ENCODE measurements at regions not wholly inside any gene's neighbourhood (a gene's known extent, or its start where the extent isn't known, plus 50 kb on each side); places are given as distances from the start of the nearest gene placed in this dataset.

DNA sequence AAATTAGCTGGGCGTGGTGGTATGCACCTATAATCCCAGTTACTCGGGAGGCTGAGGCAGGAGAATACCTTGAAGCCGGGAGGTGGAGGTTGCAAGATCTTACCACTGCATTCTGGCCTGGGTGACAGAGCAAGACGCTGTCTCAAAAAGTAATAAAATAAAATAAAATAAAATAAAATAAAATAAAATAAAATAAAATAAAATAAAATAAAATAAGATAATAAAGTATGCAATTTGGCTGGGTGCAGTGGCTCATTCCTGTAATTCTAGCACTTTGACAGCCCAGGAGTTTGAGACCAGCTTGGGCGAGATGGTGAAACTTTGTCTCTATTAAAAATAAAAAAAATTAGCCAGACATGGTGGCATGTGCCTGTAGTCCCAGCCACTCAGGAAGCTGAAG, 85.6 kb upstream of the XPO1 start:
- H3K27me3 ChIP-seq (ENCODE audit: control insufficient read depth in 2 of 2, insufficient read depth in 2 of 2, low read length in 2 of 2), result no peaks in the 10 kb centered on the region
- H3K4me1 ChIP-seq (ENCODE audit: control insufficient read depth in 1 of 2, insufficient read depth in 2 of 2, low read length in 2 of 2), result no peaks in the 10 kb centered on the region
- no peak overlapping the region for H3K9ac ChIP-seq (ENCODE audit: insufficient read depth, low read length, poor library complexity, severe bottlenecking)
- no peaks in the 10 kb centered on the region for H3K79me2 ChIP-seq (ENCODE audit: insufficient read depth, low read length)
- no peak overlapping the region for H3K4me2 ChIP-seq (replicated peaks; ENCODE audit: extremely low read depth, low read length, poor library complexity, severe bottlenecking)
- H3K27me3 Mint-ChIP-seq (ENCODE audit: low read depth in 3 of 3), result peaks cover 0 to 1% (median 0%) of the 10 kb centered on the region in 3 donors
- H3K4me3 ChIP-seq (replicated peaks in 1 of 3; ENCODE audit: low read depth in 2 of 3, low read length in 3 of 3), result no peak overlapping the region
- WGBS (ENCODE audit: insufficient coverage), result no CpG with 5 or more reads among the region's 5 CpGs
- H3K9me3 ChIP-seq (replicated peaks in 1 of 2; ENCODE audit: control insufficient read depth in 1 of 2, insufficient read depth in 1 of 2, low read length in 2 of 2), result no peaks in the 10 kb centered on the region
- no peaks in the 10 kb centered on the region for H3K36me3 Mint-ChIP-seq
- H3K4me3 Mint-ChIP-seq, result no peak overlapping the region
- no peaks in the 10 kb centered on the region for H3K4me1 Mint-ChIP-seq
- TF ChIP-seq, protein P1, sequence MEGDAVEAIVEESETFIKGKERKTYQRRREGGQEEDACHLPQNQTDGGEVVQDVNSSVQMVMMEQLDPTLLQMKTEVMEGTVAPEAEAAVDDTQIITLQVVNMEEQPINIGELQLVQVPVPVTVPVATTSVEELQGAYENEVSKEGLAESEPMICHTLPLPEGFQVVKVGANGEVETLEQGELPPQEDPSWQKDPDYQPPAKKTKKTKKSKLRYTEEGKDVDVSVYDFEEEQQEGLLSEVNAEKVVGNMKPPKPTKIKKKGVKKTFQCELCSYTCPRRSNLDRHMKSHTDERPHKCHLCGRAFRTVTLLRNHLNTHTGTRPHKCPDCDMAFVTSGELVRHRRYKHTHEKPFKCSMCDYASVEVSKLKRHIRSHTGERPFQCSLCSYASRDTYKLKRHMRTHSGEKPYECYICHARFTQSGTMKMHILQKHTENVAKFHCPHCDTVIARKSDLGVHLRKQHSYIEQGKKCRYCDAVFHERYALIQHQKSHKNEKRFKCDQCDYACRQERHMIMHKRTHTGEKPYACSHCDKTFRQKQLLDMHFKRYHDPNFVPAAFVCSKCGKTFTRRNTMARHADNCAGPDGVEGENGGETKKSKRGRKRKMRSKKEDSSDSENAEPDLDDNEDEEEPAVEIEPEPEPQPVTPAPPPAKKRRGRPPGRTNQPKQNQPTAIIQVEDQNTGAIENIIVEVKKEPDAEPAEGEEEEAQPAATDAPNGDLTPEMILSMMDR (IDR thresholded peaks at IDR 0.05), result no peak
- no peak overlapping the region for H3K27ac ChIP-seq (ENCODE audit: low read depth in 1 of 2, low read length in 2 of 2)
- no peaks in the 10 kb centered on the region for H3K36me3 ChIP-seq (replicated peaks in 1 of 2; ENCODE audit: control insufficient read depth in 1 of 2, insufficient read depth in 2 of 2, low read length in 2 of 2)
- no peak for DNase-seq
- H3K27ac Mint-ChIP-seq, result no peak overlapping the region
- peaks cover 0 to 3% (median 0%) of the 10 kb centered on the region in 7 donors for H3K9me3 Mint-ChIP-seq
- H2AFZ ChIP-seq (ENCODE audit: insufficient read depth, low read depth, low read length, poor library complexity, severe bottlenecking), result no peak overlapping the region
- intact Hi-C loops (cut with micrococcal nuclease), result no loop called here
- no peaks in the 10 kb centered on the region for H4K20me1 ChIP-seq (ENCODE audit: insufficient read depth, low read length)

DNA sequence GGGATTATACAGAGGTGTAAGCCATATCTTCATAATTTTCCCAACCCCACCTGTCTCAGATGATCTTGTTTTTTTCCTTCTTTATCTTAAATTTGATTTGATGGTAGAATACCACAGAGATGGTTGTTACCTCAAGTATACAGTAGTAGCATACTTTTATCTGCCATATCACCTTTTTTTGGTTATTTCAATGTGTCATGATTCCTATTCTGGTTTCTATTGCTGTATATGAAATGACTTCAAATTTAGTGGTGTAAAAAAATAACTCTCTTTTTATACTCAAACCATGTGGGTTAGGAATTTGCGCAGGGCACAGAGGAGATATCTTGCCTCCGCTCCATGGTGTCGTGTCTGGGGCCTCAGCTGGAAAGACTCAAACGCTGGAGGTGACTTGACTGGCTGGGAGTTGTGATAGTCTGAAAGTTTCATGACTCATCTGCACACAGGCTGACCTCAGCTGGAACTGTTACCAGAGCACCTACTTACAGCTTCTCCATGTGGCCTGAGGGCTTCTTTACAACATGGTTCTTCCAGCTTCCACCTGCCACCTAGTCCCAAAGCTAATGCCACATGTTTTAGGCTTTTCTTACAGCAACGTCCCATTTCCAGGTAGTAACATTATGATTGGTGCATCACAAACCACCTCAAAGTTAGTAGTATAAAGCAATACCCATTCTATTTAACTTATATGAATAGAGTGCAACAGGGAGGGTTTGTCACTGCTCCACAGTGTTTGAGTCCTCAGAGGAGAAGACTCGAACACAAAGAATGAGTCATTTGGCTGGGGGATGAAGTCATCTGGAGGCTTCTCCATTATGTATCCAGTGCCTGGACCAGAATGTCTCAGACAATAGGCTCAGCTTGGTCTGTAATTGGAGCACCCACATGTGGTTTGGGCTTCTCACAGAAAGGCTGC, 82.3 kb upstream of the XPO1 start:
- H3K4me3 Mint-ChIP-seq, result no peak overlapping the region
- 80% methylated on average over 4 of the region's 6 CpGs for WGBS (ENCODE audit: insufficient coverage)

More for the DNA sequence above, 82.3 kb upstream of the XPO1 start:
- intact Hi-C loops (cut with micrococcal nuclease), result no loop called here
- Mint-ChIP-seq H3K36me3 (no peaks in the 10 kb centered on the region), H3K4me1 (no peaks in the 10 kb centered on the region), H3K27me3 (ENCODE audit: low read depth in 3 of 3) (peaks cover under 1 to 2% (median 1%) of the 10 kb centered on the region in 3 donors), H3K9me3 (no peaks in the 10 kb centered on the region), H3K27ac (no peak overlapping the region)
- DNase-seq, result no peak
- Histone ChIP-seq H3K9me3 (replicated peaks in 1 of 2; ENCODE audit: control insufficient read depth in 1 of 2, insufficient read depth in 1 of 2, low read length in 2 of 2) (no peaks in the 10 kb centered on the region), H3K27me3 (ENCODE audit: control insufficient read depth in 2 of 2, insufficient read depth in 2 of 2, low read length in 2 of 2) (no peaks in the 10 kb centered on the region), H2AFZ (ENCODE audit: insufficient read depth, low read depth, low read length, poor library complexity, severe bottlenecking) (no peak overlapping the region), H3K27ac (ENCODE audit: low read depth in 1 of 2, low read length in 2 of 2) (no peak overlapping the region), H3K4me3 (replicated peaks in 1 of 3; ENCODE audit: low read depth in 2 of 3, low read length in 3 of 3) (no peak overlapping the region), H4K20me1 (ENCODE audit: insufficient read depth, low read length) (no peaks in the 10 kb centered on the region), H3K36me3 (replicated peaks in 1 of 2; ENCODE audit: control insufficient read depth in 1 of 2, insufficient read depth in 2 of 2, low read length in 2 of 2) (no peaks in the 10 kb centered on the region), H3K9ac (ENCODE audit: insufficient read depth, low read length, poor library complexity, severe bottlenecking) (no peak overlapping the region), H3K4me2 (replicated peaks; ENCODE audit: extremely low read depth, low read length, poor library complexity, severe bottlenecking) (no peak overlapping the region), H3K79me2 (ENCODE audit: insufficient read depth, low read length) (no peaks in the 10 kb centered on the region), H3K4me1 (ENCODE audit: control insufficient read depth in 1 of 2, insufficient read depth in 2 of 2, low read length in 2 of 2) (no peaks in the 10 kb centered on the region)
- TF ChIP-seq, protein P1 (IDR thresholded peaks at IDR 0.05), result no peak
